HL-60 (cell line): ENCODE measurements at regions not wholly inside any gene's neighbourhood (a gene's known extent, or its start where the extent isn't known, plus 50 kb on each side); places are given as distances from the start of the nearest gene placed in this dataset.

Experiments
- CTCF ChIP-seq: IDR thresholded peaks from one replicate; pipeline ENCODE4 v1.5.1; 2011; ENCODE audit warnings: low read length, control low read depth, inconsistent platforms; ENCODE audit not compliant: insufficient read depth
- POLR2AphosphoS5 ChIP-seq: IDR thresholded peaks from 2 replicates; pipeline ENCODE4 v1.6.1; 2012; ENCODE audit warnings: low read depth
- REST ChIP-seq: IDR thresholded peaks from 2 replicates; pipeline ENCODE4 v1.6.1; 2012; ENCODE audit warnings: low read depth; ENCODE audit not compliant: insufficient replicate concordance

- TF ChIP-seq CTCF, result no peak
- no peak for TF ChIP-seq POLR2AphosphoS5
- no peak for TF ChIP-seq REST
Observed at GRCh38 chr18:73563901-73564472, 583.6 kb downstream of the FBXO15 start.
